IMR-90 (cell line): ENCODE measurements at regions not wholly inside any gene's neighbourhood (a gene's known extent, or its start where the extent isn't known, plus 50 kb on each side); places are given as distances from the start of the nearest gene placed in this dataset.

Source experiments
- ATAC-seq: fragments of 200-7000 bp; cut with Tn5 transposase; 2 replicates; pipeline ENCODE4 v1.9.1; 2020; ENCODE audit warnings: low read depth, mild to moderate bottlenecking, moderate library complexity
- BruUV-seq: library from RNA; stranded (reverse); fragments of 400-500 nt; replicated peaks from 2 replicates; lab custom pipeline; 2021; lab: Mats Ljungman, UMichigan
- CTCF ChIA-PET: fragments of 300-600 bp; formaldehyde crosslinking; extraction: SDS; loops from one replicate; lab custom pipeline; 2021; ENCODE audit warnings: antibody characterized with exemption; lab: Yijun Ruan, JAX
- POLR2A ChIA-PET: fragments of 300-600 bp; sonication (Branson Sonifier 250); formaldehyde crosslinking; loops from one replicate; lab custom pipeline; 2022; ENCODE audit warnings: antibody characterized with exemption; ENCODE audit not compliant: unreplicated experiment; lab: Charles Lee
- DNase-seq: peaks from one replicate; pipeline ENCODE4 v3.0.0; 2013
- H2AFZ ChIP-seq: replicated peaks from 2 replicates; pipeline ENCODE3; 2013; ENCODE audit warnings: low read length, mild to moderate bottlenecking; ENCODE audit not compliant: poor library complexity
- H2AK5ac ChIP-seq: 2 replicates; pipeline ENCODE4 v1.6.1; 2013; ENCODE audit warnings: low read depth, low read length, inconsistent platforms
- H2AK9ac ChIP-seq: replicated peaks from 2 replicates; pipeline ENCODE3; 2013; ENCODE audit warnings: mild to moderate bottlenecking, low read depth, low read length, moderate library complexity; ENCODE audit not compliant: poor library complexity
- H2BK120ac ChIP-seq: 2 replicates; pipeline ENCODE4 v1.6.1; 2013; ENCODE audit warnings: low read depth, low read length, inconsistent platforms
- H2BK15ac ChIP-seq: 3 replicates; pipeline ENCODE4 v1.6.1; 2013; ENCODE audit warnings: low read depth, low read length, inconsistent platforms
- H2BK20ac ChIP-seq: 2 replicates; pipeline ENCODE4 v1.6.1; 2013; ENCODE audit warnings: low read depth, mild to moderate bottlenecking, inconsistent platforms, low read length, moderate library complexity
- H2BK5ac ChIP-seq: 2 replicates; pipeline ENCODE4 v1.6.1; 2013; ENCODE audit warnings: mild to moderate bottlenecking, low read depth, low read length, inconsistent platforms; ENCODE audit not compliant: poor library complexity, severe bottlenecking
- H3K14ac ChIP-seq: replicated peaks from 2 replicates; pipeline ENCODE4 v1.6.1; 2013; ENCODE audit warnings: low read depth, low read length, inconsistent platforms
- H3K18ac ChIP-seq: 2 replicates; pipeline ENCODE4 v1.6.1; 2013; ENCODE audit warnings: low read depth, low read length, control low read depth
- H3K23ac ChIP-seq: 2 replicates; pipeline ENCODE4 v1.6.1; 2013; ENCODE audit warnings: low read depth, low read length, inconsistent platforms
- H3K27ac ChIP-seq: 2 replicates; pipeline ENCODE4 v1.5.1; 2013; ENCODE audit warnings: mild to moderate bottlenecking, control low read depth, low read length; ENCODE audit not compliant: insufficient read depth
- H3K27me3 ChIP-seq: 2 replicates; pipeline ENCODE4 v1.6.1; 2013; ENCODE audit warnings: low read length; ENCODE audit not compliant: control insufficient read depth, insufficient read depth
- H3K36me3 ChIP-seq: 2 replicates; pipeline ENCODE4 v1.6.1; 2013; ENCODE audit warnings: low read length, mixed read lengths; ENCODE audit not compliant: control insufficient read depth, insufficient read depth
- H3K4ac ChIP-seq: 2 replicates; pipeline ENCODE4 v1.6.1; 2013; ENCODE audit warnings: low read depth, low read length, inconsistent platforms
- H3K4me1 ChIP-seq: 2 replicates; pipeline ENCODE4 v1.6.1; 2013; ENCODE audit warnings: low read length, mixed read lengths; ENCODE audit not compliant: control insufficient read depth, insufficient read depth
- H3K4me2 ChIP-seq: 2 replicates; pipeline ENCODE4 v1.6.1; 2013; ENCODE audit warnings: low read depth, mild to moderate bottlenecking, control low read depth, low read length, moderate library complexity
- H3K4me3 ChIP-seq: 2 replicates; pipeline ENCODE4 v1.5.1; 2013; ENCODE audit warnings: low read depth, mild to moderate bottlenecking, control low read depth, low read length, moderate library complexity; ENCODE audit not compliant: insufficient read depth
- H3K56ac ChIP-seq: 2 replicates; pipeline ENCODE4 v1.6.1; 2013; ENCODE audit warnings: low read length, inconsistent platforms; ENCODE audit not compliant: insufficient read depth; ENCODE audit errors: extremely low read depth
- H3K79me1 ChIP-seq, 2 experiments: 2 replicates each; pipeline ENCODE4 v1.6.1; 2013; ENCODE audit warnings: low read length in 2 of 2, inconsistent platforms in 1 of 2, low read depth in 1 of 2
- H3K9ac ChIP-seq: 2 replicates; pipeline ENCODE4 v1.6.1; 2013; ENCODE audit warnings: low read depth, low read length, control low read depth
- H3K9me1 ChIP-seq: 2 replicates; pipeline ENCODE4 v1.6.1; 2013; ENCODE audit warnings: low read length, inconsistent platforms; ENCODE audit not compliant: insufficient read depth
- H3K9me3 ChIP-seq: 2 replicates; pipeline ENCODE4 v1.6.1; 2013; ENCODE audit warnings: low read length; ENCODE audit not compliant: control insufficient read depth, insufficient read depth
- H4K20me1 ChIP-seq: 2 replicates; pipeline ENCODE4 v1.6.1; 2013; ENCODE audit warnings: low read length, inconsistent platforms; ENCODE audit not compliant: insufficient read depth
- H4K5ac ChIP-seq: 2 replicates; pipeline ENCODE4 v1.6.1; 2013; ENCODE audit warnings: mild to moderate bottlenecking, low read depth, low read length, control low read depth
- H4K8ac ChIP-seq, 2 experiments: 2 replicates each; pipeline ENCODE4 v1.6.1; 2013; ENCODE audit warnings: low read depth in 2 of 2, low read length in 2 of 2, control low read depth in 1 of 2, inconsistent platforms in 1 of 2
- H4K91ac ChIP-seq: 2 replicates; pipeline ENCODE4 v1.6.1; 2013; ENCODE audit warnings: low read depth, low read length, inconsistent platforms; ENCODE audit not compliant: insufficient read depth
- MXI1 ChIP-seq: IDR thresholded peaks from 2 replicates; pipeline ENCODE4 v1.6.1; 2012; ENCODE audit warnings: low read depth, mild to moderate bottlenecking, low read length, moderate library complexity, borderline replicate concordance
- RFX5 ChIP-seq: IDR thresholded peaks from 2 replicates; pipeline ENCODE4 v1.8.0; 2012; ENCODE audit warnings: low read depth, mild to moderate bottlenecking, low read length, moderate library complexity
- WGBS, 2 experiments: methylation state at CpG; one replicate each; pipeline versions ENCODE4 v1.1.5 to v1.1.7; 2013; ENCODE audit warnings: missing lambda C conversion rate in 2 of 2; ENCODE audit not compliant: insufficient read length in 1 of 2; ENCODE audit errors: extremely low coverage in 2 of 2; 5-methylcytosine and 5-hydroxymethylcytosine counted together
- dilution Hi-C: fragments of 300-500 bp; cut with HindIII; formaldehyde crosslinking; loops from one replicate; pipeline ENCODE4 v1.14.3; 2018; ENCODE audit warnings: low sequenced_read_pairs; ENCODE audit not compliant: unreplicated experiment
- in situ Hi-C: fragments of 300-500 bp; cut with MboI; formaldehyde crosslinking; loops from 3 replicates; pipeline ENCODE4 v1.14.3; 2019; ENCODE audit warnings: low sequenced_read_pairs, inconsistent platforms, mixed read lengths
- intact Hi-C: fragments of 100-400 bp; cut with micrococcal nuclease; formaldehyde crosslinking; loops from 2 replicates; pipeline ENCODE4 v1.10.0; 2022
- TF ChIP-seq, protein P1 (sequence below): conservative IDR thresholded peaks from 2 replicates; pipeline ENCODE4 v1.5.1; 2012; ENCODE audit warnings: mild to moderate bottlenecking, low read depth, low read length, improper control_type of control experiment

DNA sequence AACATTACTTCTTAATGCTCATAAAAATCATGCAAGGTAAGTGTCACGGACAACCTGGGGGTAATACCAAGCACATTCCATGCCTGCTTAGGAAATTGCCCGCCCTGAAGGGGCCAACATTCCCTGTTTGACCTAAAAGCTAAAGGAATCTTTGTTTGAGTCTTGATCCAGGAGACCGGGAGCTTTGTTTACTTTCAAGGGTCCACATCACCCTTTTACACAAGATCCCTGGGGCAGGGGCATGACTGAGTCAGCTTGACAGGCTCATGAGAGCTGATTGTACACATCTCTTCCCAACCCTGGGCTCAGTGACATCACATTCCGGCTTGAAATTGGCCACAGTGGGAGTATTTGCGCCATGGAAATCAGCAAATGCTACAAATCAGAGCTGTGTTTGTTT, 248.1 kb upstream of the HABP2 start:
- Histone ChIP-seq H3K4ac (no peak overlapping the region), H3K27ac (no peak overlapping the region), H3K14ac (no peak overlapping the region), H2AK5ac (no peak overlapping the region), H3K9me1 (no peaks in the 10 kb centered on the region), H3K4me2 (no peak overlapping the region), H4K20me1 (no peaks in the 10 kb centered on the region), H4K8ac (no peak overlapping the region), H3K56ac (no peak overlapping the region), H2BK20ac (no peak overlapping the region), H2AK9ac (no peak overlapping the region), H2AFZ (no peak overlapping the region), H3K18ac (no peak overlapping the region), H3K9me3 (no peaks in the 10 kb centered on the region), H4K5ac (no peak overlapping the region), H2BK120ac (no peak overlapping the region), H2BK15ac (no peak overlapping the region), H3K4me3 (no peak overlapping the region), H3K36me3 (no peaks in the 10 kb centered on the region), H4K91ac (no peak overlapping the region), H2BK5ac (no peak overlapping the region), H3K79me1 (no peaks in the 10 kb centered on the region), H3K27me3 (no peaks in the 10 kb centered on the region; the same call in none of the 2 replicates), H3K23ac (no peak overlapping the region), H3K9ac (no peak overlapping the region), H3K4me1 (no peaks in the 10 kb centered on the region)
- in situ Hi-C loops = no loop called here
- 17% methylated on average over 2 of the region's 5 CpGs; no CpG with 5 or more reads in 1 of the 2 experiments for WGBS, 2 experiments
- dilution Hi-C loops = no loop called here
- ATAC-seq (no peak), DNase-seq (no peak)
- intact Hi-C loops = loop anchor here (10.0 kb wide), 1 partner anchor 350 kb away; the partner anchor contains the start of gene TCF7L2
- ChIA-PET CTCF (interaction anchor here (1.2 kb wide), 1 partner anchor 12 kb away, joined by 3 read pairs; no protein-coding TSS in a partner anchor), POLR2A (no interaction called here)
- TF ChIP-seq, protein P1, sequence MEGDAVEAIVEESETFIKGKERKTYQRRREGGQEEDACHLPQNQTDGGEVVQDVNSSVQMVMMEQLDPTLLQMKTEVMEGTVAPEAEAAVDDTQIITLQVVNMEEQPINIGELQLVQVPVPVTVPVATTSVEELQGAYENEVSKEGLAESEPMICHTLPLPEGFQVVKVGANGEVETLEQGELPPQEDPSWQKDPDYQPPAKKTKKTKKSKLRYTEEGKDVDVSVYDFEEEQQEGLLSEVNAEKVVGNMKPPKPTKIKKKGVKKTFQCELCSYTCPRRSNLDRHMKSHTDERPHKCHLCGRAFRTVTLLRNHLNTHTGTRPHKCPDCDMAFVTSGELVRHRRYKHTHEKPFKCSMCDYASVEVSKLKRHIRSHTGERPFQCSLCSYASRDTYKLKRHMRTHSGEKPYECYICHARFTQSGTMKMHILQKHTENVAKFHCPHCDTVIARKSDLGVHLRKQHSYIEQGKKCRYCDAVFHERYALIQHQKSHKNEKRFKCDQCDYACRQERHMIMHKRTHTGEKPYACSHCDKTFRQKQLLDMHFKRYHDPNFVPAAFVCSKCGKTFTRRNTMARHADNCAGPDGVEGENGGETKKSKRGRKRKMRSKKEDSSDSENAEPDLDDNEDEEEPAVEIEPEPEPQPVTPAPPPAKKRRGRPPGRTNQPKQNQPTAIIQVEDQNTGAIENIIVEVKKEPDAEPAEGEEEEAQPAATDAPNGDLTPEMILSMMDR = no peak
- TF ChIP-seq MXI1 (no peak), RFX5 (no peak)
- BruUV-seq = no TSS peak
